GM12892 (cell line): ENCODE measurements at regions not wholly inside any gene's neighbourhood (a gene's known extent, or its start where the extent isn't known, plus 50 kb on each side); places are given as distances from the start of the nearest gene placed in this dataset.
"Not testable (repeated sequence)": the region's sequence is repeated elsewhere in the genome, so short reads cannot be mapped to it uniquely, and the experiment has no call there.

Experiments
- DNase-seq: peaks from one replicate; pipeline ENCODE4 v3.0.0; 2011; ENCODE audit not compliant: insufficient read length
- FAIRE-seq: peaks from 2 replicates; lab custom pipeline; 2011; peaks lifted over from hg19 to GRCh38; lab: Jason Lieb, UNC
- POLR2A ChIP-seq: IDR thresholded peaks from 2 replicates; pipeline ENCODE4 v1.6.1; 2011; ENCODE audit warnings: low read depth, low read length, control low read depth
- POLR2AphosphoS5 ChIP-seq: IDR thresholded peaks from 2 replicates; pipeline ENCODE4 v1.6.1; 2011; ENCODE audit warnings: low read depth, low read length, control low read depth
- TAF1 ChIP-seq: IDR thresholded peaks from 2 replicates; pipeline ENCODE4 v1.6.1; 2011; ENCODE audit warnings: low read depth, mild to moderate bottlenecking, control low read depth, low read length, borderline replicate concordance

- DNase-seq (no peak), FAIRE-seq (no peak)
- TF ChIP-seq POLR2A (no peak), TAF1 (no peak), POLR2AphosphoS5 (no peak)
These were observed 172.8 kb upstream of the CDH5 start for GRCh38 chr16:66193543-66194229.

- DNase-seq (no peak), FAIRE-seq (no peak)
- TF ChIP-seq POLR2A (no peak), TAF1 (no peak), POLR2AphosphoS5 (no peak)
These were observed 176.1 kb upstream of the CDH5 start for GRCh38 chr16:66190411-66190810.

GRCh38 chr16:66189951-66190350 is 176.5 kb upstream of the CDH5 start:
- no peak for DNase-seq
- no peak for TF ChIP-seq POLR2A
- TF ChIP-seq POLR2AphosphoS5 = no peak
- no peak for TF ChIP-seq TAF1
- no peak for FAIRE-seq

- no peak for DNase-seq
- TF ChIP-seq POLR2A (no peak), TAF1 (no peak), POLR2AphosphoS5 (no peak)
- no peak for FAIRE-seq
These were observed 177.4 kb upstream of the CDH5 start for GRCh38 chr16:66188917-66189725.

- no peak for DNase-seq
These were observed 180.2 kb upstream of the CDH5 start for GRCh38 chr16:66186251-66186785.

GRCh38 chr16:66182592-66182991 is 183.9 kb upstream of the CDH5 start:
- TF ChIP-seq TAF1 = no peak
- TF ChIP-seq POLR2A = no peak
- DNase-seq (no peak), FAIRE-seq (no peak)

More at GRCh38 chr16:66186251-66186785, 180.2 kb upstream of the CDH5 start:
- no peak for FAIRE-seq
- no peak for TF ChIP-seq POLR2A

- no peak for FAIRE-seq
- no peak for TF ChIP-seq POLR2AphosphoS5
- TF ChIP-seq POLR2A = no peak
- no peak for TF ChIP-seq TAF1
- no peak for DNase-seq
These were observed 189.8 kb upstream of the CDH5 start for GRCh38 chr16:66176731-66177130.

- no peak for TF ChIP-seq TAF1
- FAIRE-seq (no peak), DNase-seq (no peak)
These were observed 190.4 kb upstream of the CDH5 start for GRCh38 chr16:66176111-66176510.

GRCh38 chr16:66175636-66176035 is 190.9 kb upstream of the CDH5 start:
- no peak for FAIRE-seq
- TF ChIP-seq TAF1 (no peak), POLR2A (no peak), POLR2AphosphoS5 (no peak)
- DNase-seq = no peak

- DNase-seq (no peak), FAIRE-seq (no peak)
- TF ChIP-seq POLR2A (no peak), TAF1 (no peak), POLR2AphosphoS5 (no peak)
These were observed 191.4 kb upstream of the CDH5 start for GRCh38 chr16:66175058-66175457.

GRCh38 chr16:66173796-66174195 is 192.7 kb upstream of the CDH5 start:
- DNase-seq, FAIRE-seq: not testable (repeated sequence)

GRCh38 chr16:66173181-66173580 is 193.3 kb upstream of the CDH5 start:
- not testable (repeated sequence) for FAIRE-seq

GRCh38 chr16:66172463-66172862 is 194.0 kb upstream of the CDH5 start:
- no peak for FAIRE-seq
- no peak for TF ChIP-seq POLR2A
- no peak for TF ChIP-seq TAF1
- no peak for TF ChIP-seq POLR2AphosphoS5
- DNase-seq = no peak

More at GRCh38 chr16:66173181-66173580, 193.3 kb upstream of the CDH5 start:
- DNase-seq = not testable (repeated sequence)
